B cell (primary cell): ENCODE measurements at regions not wholly inside any gene's neighbourhood (a gene's known extent, or its start where the extent isn't known, plus 50 kb on each side); places are given as distances from the start of the nearest gene placed in this dataset.

Source experiments
- ATAC-seq: fragments of 200-7000 bp; cut with Tn5 transposase; one replicate; pipeline ENCODE4 v1.10.0; 2021; ENCODE audit warnings: low read depth, mild to moderate bottlenecking, moderate number of reproducible peaks, moderate library complexity
- CTCF ChIA-PET: fragments of 350-600 bp; sonication (Branson Sonifier 250); formaldehyde crosslinking; loops from one replicate; lab custom pipeline; 2021; ENCODE audit warnings: antibody characterized with exemption, inconsistent platforms; lab: Charles Lee
- POLR2A ChIA-PET: fragments of 350-600 bp; sonication (Branson Sonifier 250); formaldehyde crosslinking; loops from one replicate; lab custom pipeline; 2021; ENCODE audit warnings: antibody characterized with exemption; lab: Charles Lee
- DNase-seq: peaks from one replicate; pipeline ENCODE4 v3.0.0; 2013
- H2AFZ ChIP-seq: 2 replicates; pipeline ENCODE4 v1.6.1; 2012; ENCODE audit warnings: mild to moderate bottlenecking, low read depth, low read length; ENCODE audit not compliant: insufficient read depth, poor library complexity, severe bottlenecking
- H3K27ac ChIP-seq, 2 donors: 1 replicate in 1 of 2; 2 replicates in 1 of 2; pipeline ENCODE4 v1.5.1; 2012 to 2013; ENCODE audit warnings: low read length in 2 of 2, mild to moderate bottlenecking in 2 of 2, moderate library complexity in 1 of 2
- H3K27me3 ChIP-seq, 4 experiments: fragments of 200-600 bp in 1 of 4; sonication (generic) in 1 of 4; replicated peaks in 1 of 4; 1 replicate in 2 of 4; 2 replicates in 2 of 4; pipeline versions ENCODE4 v1.6.1 to v1.7.0; 2013 to 2016; ENCODE audit warnings: low read length in 3 of 4, mild to moderate bottlenecking in 2 of 4, mixed read lengths in 1 of 4, moderate library complexity in 1 of 4; ENCODE audit not compliant: insufficient read depth in 4 of 4, control insufficient read depth in 3 of 4; ENCODE audit errors: control extremely low read depth in 1 of 4
- H3K36me3 ChIP-seq, 2 experiments: replicated peaks in 1 of 2; 1 replicate in 1 of 2; 2 replicates in 1 of 2; pipeline versions ENCODE4 v1.6.1 to v1.7.1; 2013; ENCODE audit warnings: low read length in 1 of 2; ENCODE audit not compliant: insufficient read depth in 2 of 2, control insufficient read depth in 1 of 2; ENCODE audit errors: control extremely low read depth in 1 of 2, extremely low read depth in 1 of 2
- H3K4me1 ChIP-seq, 2 donors: fragments of 200-600 bp in 1 of 2; sonication (generic) in 1 of 2; 1 replicate in 1 of 2; 2 replicates in 1 of 2; pipeline versions ENCODE4 v1.5.1 to v1.6.1; 2013 to 2017; ENCODE audit warnings: low read length in 2 of 2; ENCODE audit not compliant: control insufficient read depth in 2 of 2, insufficient read depth in 2 of 2
- H3K4me2 ChIP-seq: replicated peaks from 2 replicates; pipeline ENCODE3; 2012; ENCODE audit warnings: mild to moderate bottlenecking, low read depth, low read length; ENCODE audit not compliant: poor library complexity, severe bottlenecking
- H3K4me3 ChIP-seq, 5 experiments: fragments of 200-600 bp in 1 of 5; sonication (generic) in 1 of 5; 1 replicate in 3 of 5; 2 replicates in 2 of 5; pipeline versions ENCODE4 v1.5.1 to v1.7.0; 2011 to 2016; ENCODE audit warnings: low read length in 4 of 5, mild to moderate bottlenecking in 4 of 5, low read depth in 2 of 5, control low read depth in 1 of 5, moderate library complexity in 1 of 5; ENCODE audit not compliant: insufficient read depth in 1 of 5; ENCODE audit errors: control extremely low read depth in 1 of 5, extremely low read depth in 1 of 5
- H3K79me2 ChIP-seq: fragments of 200-600 bp; sonication (generic); one replicate; pipeline ENCODE4 v1.6.0; 2016; ENCODE audit warnings: low read length; ENCODE audit not compliant: control insufficient read depth, insufficient read depth
- H3K9ac ChIP-seq: fragments of 200-600 bp; sonication (generic); 2 replicates; pipeline ENCODE4 v1.6.1; 2017; ENCODE audit warnings: mild to moderate bottlenecking, low read length, moderate library complexity
- H3K9me3 ChIP-seq, 3 donors: one replicate each; pipeline versions ENCODE4 v1.6.1 to v1.7.1; 2013; ENCODE audit warnings: low read length in 2 of 3; ENCODE audit not compliant: control insufficient read depth in 2 of 3, insufficient read depth in 1 of 3; ENCODE audit errors: control extremely low read depth in 1 of 3
- H4K20me1 ChIP-seq: 2 replicates; pipeline ENCODE4 v1.6.0; 2012; ENCODE audit warnings: mild to moderate bottlenecking, low read length; ENCODE audit not compliant: insufficient read depth, control insufficient read depth, poor library complexity, severe bottlenecking
- H3K27ac Mint-ChIP-seq: one replicate; pipeline ENCODE4 v1.8.0; 2021; ENCODE audit warnings: mixed read lengths
- H3K27me3 Mint-ChIP-seq: one replicate; pipeline ENCODE4 v1.8.0; 2021; ENCODE audit warnings: mixed read lengths
- H3K4me1 Mint-ChIP-seq: one replicate; pipeline ENCODE4 v1.8.0; 2021; ENCODE audit warnings: mixed read lengths
- H3K4me3 Mint-ChIP-seq: one replicate; pipeline ENCODE4 v1.8.0; 2021; ENCODE audit warnings: mixed read lengths
- H3K9me3 Mint-ChIP-seq: one replicate; pipeline ENCODE4 v1.8.0; 2022; ENCODE audit warnings: mixed read lengths; ENCODE audit not compliant: insufficient read depth
- CTCF ChIP-seq: fragments of 200-600 bp; IDR thresholded peaks from one replicate; pipeline ENCODE4 v1.8.0; 2022; ENCODE audit warnings: antibody characterized with exemption, mild to moderate bottlenecking
- EZH2 ChIP-seq: IDR thresholded peaks from 2 replicates; pipeline ENCODE4 v1.6.1; 2012; ENCODE audit warnings: borderline replicate concordance, low read depth, mild to moderate bottlenecking, moderate library complexity, low read length; ENCODE audit not compliant: insufficient read depth, poor library complexity, severe bottlenecking
- WGBS: methylation state at CpG from one replicate; pipeline ENCODE4 v1.1.5; 2013; ENCODE audit warnings: missing lambda C conversion rate; ENCODE audit not compliant: insufficient coverage; 5-methylcytosine and 5-hydroxymethylcytosine counted together
- intact Hi-C: fragments of 100-400 bp; cut with micrococcal nuclease; formaldehyde crosslinking; loops from one replicate; pipeline ENCODE4 v1.10.0; 2022

- Histone ChIP-seq H3K4me2 (no peak overlapping the region), H3K4me1 (no peaks in the 10 kb centered on the region), H3K27ac (no peak overlapping the region), H3K36me3 (no peaks in the 10 kb centered on the region), H4K20me1 (no peaks in the 10 kb centered on the region), H3K79me2 (no peaks in the 10 kb centered on the region), H3K9me3 (peaks cover 0 to 4% (median 0%) of the 10 kb centered on the region in 3 donors), H3K9ac (no peak overlapping the region), H2AFZ (no peak overlapping the region), H3K27me3 (no peaks in the 10 kb centered on the region), H3K4me3 (no peak overlapping the region)
- ChIA-PET POLR2A (no interaction called here), CTCF (no interaction called here)
- TF ChIP-seq EZH2 = no peak
- TF ChIP-seq CTCF = no peak
- Mint-ChIP-seq H3K4me3 (no peak overlapping the region), H3K9me3 (peaks cover 2% of the 10 kb centered on the region), H3K4me1 (no peaks in the 10 kb centered on the region), H3K27me3 (no peaks in the 10 kb centered on the region), H3K27ac (no peak overlapping the region)
- ATAC-seq = no peak
- 75% methylated on average over 1 of the region's 1 CpG for WGBS
- DNase-seq = no peak
- intact Hi-C loops = no loop called here
Measured at GRCh38 chr12:79514730-79515529, 175.8 kb downstream of the PAWR start.

DNA sequence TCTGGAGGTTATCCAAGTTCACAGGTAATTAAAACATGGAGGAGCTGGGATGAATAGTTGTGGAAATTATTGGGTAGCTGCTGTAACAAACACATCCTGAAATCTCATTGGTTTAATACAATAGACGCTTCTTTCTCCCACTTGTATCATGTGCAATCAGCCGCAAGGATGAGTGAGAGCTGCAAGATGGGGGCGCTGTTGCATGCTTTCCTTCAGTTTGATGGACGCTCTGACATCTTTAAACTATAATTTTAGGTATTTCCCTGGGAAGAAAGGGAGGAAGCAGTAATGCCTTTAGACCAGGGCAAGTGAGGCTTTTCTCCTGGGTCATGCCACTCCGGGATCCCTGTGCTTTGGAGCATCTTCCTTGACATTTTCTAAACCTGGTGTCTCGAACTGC is 178.7 kb downstream of the PAWR start:
- ChIA-PET POLR2A (no interaction called here), CTCF (no interaction called here)
- Histone ChIP-seq H4K20me1 (no peaks in the 10 kb centered on the region), H3K4me3 (no peak overlapping the region), H3K79me2 (no peaks in the 10 kb centered on the region), H3K9ac (no peak overlapping the region), H3K4me2 (no peak overlapping the region), H3K27me3 (no peaks in the 10 kb centered on the region), H3K4me1 (no peaks in the 10 kb centered on the region), H2AFZ (no peak overlapping the region), H3K9me3 (peaks cover 0 to 4% (median 0%) of the 10 kb centered on the region in 3 donors), H3K27ac (no peak overlapping the region), H3K36me3 (no peaks in the 10 kb centered on the region)
- WGBS = 97% methylated on average over 2 of the region's 6 CpGs
- H3K4me1 Mint-ChIP-seq = no peaks in the 10 kb centered on the region
- TF ChIP-seq CTCF = no peak
- TF ChIP-seq EZH2 = no peak
- intact Hi-C loops = no loop called here
- DNase-seq = no peak
- H3K27ac Mint-ChIP-seq = no peak overlapping the region
- H3K27me3 Mint-ChIP-seq = no peaks in the 10 kb centered on the region
- H3K9me3 Mint-ChIP-seq = peaks cover 2% of the 10 kb centered on the region
- ATAC-seq = no peak
- no peak overlapping the region for H3K4me3 Mint-ChIP-seq
